Chondrocyte (in vitro differentiated cells): ENCODE measurements at regions not wholly inside any gene's neighbourhood (a gene's known extent, or its start where the extent isn't known, plus 50 kb on each side); places are given as distances from the start of the nearest gene placed in this dataset.

ENCODE experiments used
- DNase-seq: peaks from one replicate; pipeline ENCODE4 v3.0.0; 2021; ENCODE audit warnings: mixed read lengths, low spot score
- H3K27ac Mint-ChIP-seq: one replicate; pipeline ENCODE4 v1.8.0; 2021; ENCODE audit warnings: mild to moderate bottlenecking, moderate library complexity, mixed read lengths; ENCODE audit not compliant: unreplicated experiment
- H3K27me3 Mint-ChIP-seq: 2 replicates; pipeline ENCODE4 v1.8.0; 2021; ENCODE audit warnings: low read depth, mixed read lengths
- H3K36me3 Mint-ChIP-seq: 2 replicates; pipeline ENCODE4 v1.8.0; 2021; ENCODE audit warnings: low read depth, mixed read lengths
- H3K4me1 Mint-ChIP-seq: 2 replicates; pipeline ENCODE4 v1.8.0; 2021; ENCODE audit warnings: low read depth, mild to moderate bottlenecking, mixed read lengths
- H3K4me3 Mint-ChIP-seq: one replicate; pipeline ENCODE4 v1.8.0; 2021; ENCODE audit warnings: mild to moderate bottlenecking, moderate library complexity, mixed read lengths; ENCODE audit not compliant: unreplicated experiment
- H3K9me3 Mint-ChIP-seq: 2 replicates; pipeline ENCODE4 v1.8.0; 2021; ENCODE audit warnings: low read depth, mixed read lengths
- CTCF ChIP-seq: fragments of 200-600 bp; sonication (generic); IDR thresholded peaks from 2 replicates; pipeline ENCODE4 v1.5.0; 2021; ENCODE audit warnings: antibody characterized with exemption, mild to moderate bottlenecking, moderate library complexity

DNA sequence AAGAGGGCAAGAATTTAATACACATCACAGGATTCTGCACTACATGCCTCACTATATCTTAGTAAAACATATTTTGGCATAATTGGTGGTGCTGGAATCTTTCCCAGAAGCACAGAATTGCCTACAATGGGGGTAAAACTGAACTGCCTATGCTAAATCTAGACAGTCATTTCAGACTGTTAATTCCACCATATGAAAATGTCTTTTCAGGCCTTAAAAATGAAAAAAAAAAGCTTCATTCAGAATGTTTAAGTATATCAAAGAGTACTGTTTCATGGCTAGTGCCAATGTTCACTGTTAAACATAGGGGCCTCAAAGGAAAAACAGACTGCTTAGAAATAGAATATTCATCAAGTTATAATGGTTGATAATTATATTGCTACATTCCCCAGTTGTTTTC, 797.0 kb downstream of the PCDH19 start:
- Mint-ChIP-seq H3K4me1 (no peaks in the 10 kb centered on the region), H3K9me3 (no peaks in the 10 kb centered on the region), H3K27me3 (no peaks in the 10 kb centered on the region), H3K4me3 (no peak overlapping the region), H3K36me3 (no peaks in the 10 kb centered on the region), H3K27ac (no peak overlapping the region)
- no peak for DNase-seq
- TF ChIP-seq CTCF: no peak

- Mint-ChIP-seq H3K27me3 (no peaks in the 10 kb centered on the region), H3K4me1 (no peaks in the 10 kb centered on the region), H3K4me3 (no peak overlapping the region), H3K36me3 (no peaks in the 10 kb centered on the region), H3K9me3 (peaks cover 5% of the 10 kb centered on the region), H3K27ac (no peak overlapping the region)
- no peak for DNase-seq
- TF ChIP-seq CTCF: no peak
These were observed 806.8 kb downstream of the PCDH19 start for GRCh38 chrX:99603091-99603814.

GRCh38 chrX:99602107-99602506, 808.0 kb downstream of the PCDH19 start:
- H3K4me1 Mint-ChIP-seq: no peaks in the 10 kb centered on the region
- H3K4me3 Mint-ChIP-seq: no peak overlapping the region
- no peaks in the 10 kb centered on the region for H3K36me3 Mint-ChIP-seq
- H3K9me3 Mint-ChIP-seq: peaks cover 10% of the 10 kb centered on the region
- TF ChIP-seq CTCF: no peak
- no peak overlapping the region for H3K27ac Mint-ChIP-seq
- no peak for DNase-seq
- H3K27me3 Mint-ChIP-seq: no peaks in the 10 kb centered on the region

GRCh38 chrX:99588936-99589335, 821.1 kb downstream of the PCDH19 start:
- H3K4me1 Mint-ChIP-seq: no peaks in the 10 kb centered on the region
- DNase-seq: no peak
- no peak for TF ChIP-seq CTCF
- no peak overlapping the region for H3K4me3 Mint-ChIP-seq
- H3K9me3 Mint-ChIP-seq: peaks cover 35% of the 10 kb centered on the region
- no peak overlapping the region for H3K27ac Mint-ChIP-seq
- H3K27me3 Mint-ChIP-seq: no peaks in the 10 kb centered on the region
- no peaks in the 10 kb centered on the region for H3K36me3 Mint-ChIP-seq

DNA sequence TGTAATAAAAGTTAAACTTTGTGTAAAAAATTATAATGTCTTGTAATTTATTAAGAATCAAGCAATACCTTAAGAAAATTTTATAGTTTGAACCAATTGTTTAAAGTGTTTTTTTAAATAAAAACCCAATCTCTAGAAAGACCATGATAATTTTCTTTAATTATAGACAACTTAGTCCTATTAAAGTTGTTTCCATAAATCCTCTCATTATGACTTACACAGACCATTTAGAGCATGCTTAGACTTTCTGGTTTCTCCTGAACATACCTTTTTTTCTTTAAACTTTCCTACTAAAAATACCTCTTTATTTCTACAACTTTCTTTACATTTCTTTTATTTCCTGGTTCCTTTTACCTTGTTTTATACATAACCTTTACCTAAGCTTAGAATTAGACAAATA, 837.4 kb downstream of the PCDH19 start:
- Mint-ChIP-seq H3K4me3 (no peak overlapping the region), H3K36me3 (no peaks in the 10 kb centered on the region), H3K27ac (no peak overlapping the region), H3K9me3 (peaks cover 51% of the 10 kb centered on the region), H3K27me3 (no peaks in the 10 kb centered on the region), H3K4me1 (no peaks in the 10 kb centered on the region)
- DNase-seq: no peak
- no peak for TF ChIP-seq CTCF
